Middle frontal gyrus (tissue), 1 donor: ENCODE measurements at regions not wholly inside any gene's neighbourhood (a gene's known extent, or its start where the extent isn't known, plus 50 kb on each side); places are given as distances from the start of the nearest gene placed in this dataset.

ENCODE experiments used
- DNase-seq: peaks from one replicate; pipeline ENCODE4 v3.0.0-alpha.2; 2015; ENCODE audit warnings: low spot score; ENCODE audit errors: extremely low spot score

- no peak for DNase-seq
Observed at GRCh38 chr17:79374087-79374689, 236.7 kb downstream of the RBFOX3 start.

- DNase-seq = no peak
Observed at GRCh38 chr17:79372470-79373238, 238.2 kb downstream of the RBFOX3 start.

- no peak for DNase-seq
Observed at GRCh38 chr17:79371984-79372383, 238.9 kb downstream of the RBFOX3 start.

GRCh38 chr17:79370594-79370993, 240.3 kb downstream of the RBFOX3 start:
- DNase-seq = no peak

- DNase-seq = no peak
Observed at GRCh38 chr17:79370126-79370525, 240.7 kb downstream of the RBFOX3 start.

- no peak for DNase-seq
Observed at GRCh38 chr17:79369532-79369931, 241.3 kb downstream of the RBFOX3 start.

GRCh38 chr17:79369001-79369400, 241.8 kb downstream of the RBFOX3 start:
- no peak for DNase-seq

GRCh38 chr17:79368521-79368920, 242.3 kb downstream of the RBFOX3 start:
- no peak for DNase-seq

- DNase-seq = no peak
Observed at GRCh38 chr17:79366988-79367571, 243.8 kb downstream of the RBFOX3 start.

- DNase-seq = no peak
Observed at GRCh38 chr17:79365836-79366770, 244.7 kb downstream of the RBFOX3 start.

- no peak for DNase-seq
Observed at GRCh38 chr17:79365351-79365750, 245.5 kb downstream of the RBFOX3 start.

- no peak for DNase-seq
Observed at GRCh38 chr17:79364315-79365094, 246.3 kb downstream of the RBFOX3 start.

- DNase-seq = no peak
Observed at GRCh38 chr17:79363552-79364275, 247.1 kb downstream of the RBFOX3 start.

GRCh38 chr17:79362772-79363305, 248.0 kb downstream of the RBFOX3 start:
- DNase-seq = no peak

GRCh38 chr17:79361873-79362771, 248.7 kb downstream of the RBFOX3 start:
- no peak for DNase-seq

GRCh38 chr17:79361221-79361734, 249.6 kb downstream of the RBFOX3 start:
- DNase-seq = no peak

- no peak for DNase-seq
Observed at GRCh38 chr17:79360196-79360595, 250.7 kb downstream of the RBFOX3 start.

- DNase-seq = no peak
Observed at GRCh38 chr17:79356839-79357447, 253.9 kb downstream of the RBFOX3 start.
